ENCODE measurements at regions not wholly inside any gene's neighbourhood (a gene's known extent, or its start where the extent isn't known, plus 50 kb on each side); places are given as distances from the start of the nearest gene placed in this dataset.

DNA sequence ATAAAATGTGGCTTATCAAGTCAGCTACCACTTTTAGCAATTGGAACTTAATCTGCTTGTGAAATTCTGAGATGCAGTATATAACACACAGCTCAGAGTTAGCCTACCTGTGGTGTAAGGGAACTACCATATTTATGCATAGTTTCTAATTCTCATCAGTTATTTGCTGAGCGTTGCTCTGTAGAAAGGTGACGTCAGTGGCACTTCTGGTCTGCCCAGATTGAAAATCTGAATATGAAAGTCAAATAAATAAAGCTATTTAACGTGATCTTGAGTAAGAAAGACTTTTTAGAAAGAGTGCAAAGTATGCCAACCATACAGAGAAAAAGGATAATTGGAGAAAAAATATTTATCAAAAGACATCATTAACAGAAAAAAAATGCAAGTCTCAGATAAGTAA, 938.9 kb upstream of the NOVA1 start:
- TF ChIP-seq, protein P1, sequence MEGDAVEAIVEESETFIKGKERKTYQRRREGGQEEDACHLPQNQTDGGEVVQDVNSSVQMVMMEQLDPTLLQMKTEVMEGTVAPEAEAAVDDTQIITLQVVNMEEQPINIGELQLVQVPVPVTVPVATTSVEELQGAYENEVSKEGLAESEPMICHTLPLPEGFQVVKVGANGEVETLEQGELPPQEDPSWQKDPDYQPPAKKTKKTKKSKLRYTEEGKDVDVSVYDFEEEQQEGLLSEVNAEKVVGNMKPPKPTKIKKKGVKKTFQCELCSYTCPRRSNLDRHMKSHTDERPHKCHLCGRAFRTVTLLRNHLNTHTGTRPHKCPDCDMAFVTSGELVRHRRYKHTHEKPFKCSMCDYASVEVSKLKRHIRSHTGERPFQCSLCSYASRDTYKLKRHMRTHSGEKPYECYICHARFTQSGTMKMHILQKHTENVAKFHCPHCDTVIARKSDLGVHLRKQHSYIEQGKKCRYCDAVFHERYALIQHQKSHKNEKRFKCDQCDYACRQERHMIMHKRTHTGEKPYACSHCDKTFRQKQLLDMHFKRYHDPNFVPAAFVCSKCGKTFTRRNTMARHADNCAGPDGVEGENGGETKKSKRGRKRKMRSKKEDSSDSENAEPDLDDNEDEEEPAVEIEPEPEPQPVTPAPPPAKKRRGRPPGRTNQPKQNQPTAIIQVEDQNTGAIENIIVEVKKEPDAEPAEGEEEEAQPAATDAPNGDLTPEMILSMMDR (optimal IDR thresholded peaks at IDR 0.05 in 1 of 3, IDR thresholded peaks at IDR 0.05 in 1 of 3, conservative IDR thresholded peaks at IDR 0.05 in 1 of 3; ENCODE audit: extremely low read depth in 1 of 3, insufficient read depth in 2 of 3, low read length in 3 of 3): no peak
- no peak for TF ChIP-seq EZH2 (IDR thresholded peaks at IDR 0.05; ENCODE audit: low read length)

Measured in keratinocyte (primary cell).